CD4-positive, alpha-beta memory T cell (primary cell): ENCODE measurements at regions not wholly inside any gene's neighbourhood (a gene's known extent, or its start where the extent isn't known, plus 50 kb on each side); places are given as distances from the start of the nearest gene placed in this dataset.
"Not testable (repeated sequence)": the region's sequence is repeated elsewhere in the genome, so short reads cannot be mapped to it uniquely, and the experiment has no call there.

Source experiments
- CTCF ChIA-PET: fragments of 350-600 bp; sonication (Branson Sonifier 250); formaldehyde crosslinking; loops from one replicate; lab custom pipeline; 2021; ENCODE audit warnings: inconsistent platforms; ENCODE audit not compliant: partially characterized antibody; lab: Charles Lee
- POLR2A ChIA-PET: fragments of 350-600 bp; sonication (Branson Sonifier 250); formaldehyde crosslinking; loops from one replicate; lab custom pipeline; 2021; ENCODE audit not compliant: partially characterized antibody; lab: Charles Lee
- DNase-seq, 5 donors: peaks; one replicate each; pipeline versions ENCODE4 v3.0.0 to v3.0.0-alpha.2; 2020 to 2022; ENCODE audit warnings: mixed read lengths in 1 of 5
- H3K27ac ChIP-seq: one replicate; pipeline ENCODE4 v1.7.0; 2013; ENCODE audit warnings: low read depth, low read length
- H3K27me3 ChIP-seq: 2 replicates; pipeline ENCODE4 v1.7.0; 2013; ENCODE audit warnings: mild to moderate bottlenecking, low read length, moderate library complexity; ENCODE audit not compliant: insufficient read depth
- H3K36me3 ChIP-seq: 2 replicates; pipeline ENCODE4 v1.7.0; 2013; ENCODE audit warnings: mild to moderate bottlenecking, low read length, moderate library complexity; ENCODE audit not compliant: insufficient read depth
- H3K4me1 ChIP-seq: 2 replicates; pipeline ENCODE4 v1.7.0; 2013; ENCODE audit warnings: mild to moderate bottlenecking, low read length, moderate library complexity; ENCODE audit not compliant: insufficient read depth
- H3K4me3 ChIP-seq, 2 donors: one replicate each; pipeline ENCODE4 v1.7.0; 2013; ENCODE audit warnings: low read length in 2 of 2, mild to moderate bottlenecking in 1 of 2
- H3K9me3 ChIP-seq, 2 donors: one replicate each; pipeline ENCODE4 v1.7.0; 2013; ENCODE audit warnings: low read length in 2 of 2, control low read depth in 1 of 2; ENCODE audit not compliant: control insufficient read depth in 1 of 2
- H3K27ac Mint-ChIP-seq, 7 donors: one replicate each; pipeline ENCODE4 v1.8.0; 2020 to 2021; ENCODE audit warnings: mixed read lengths in 7 of 7, mild to moderate bottlenecking in 6 of 7, inconsistent platforms in 3 of 7, moderate library complexity in 3 of 7
- H3K27me3 Mint-ChIP-seq, 2 donors: one replicate each; pipeline ENCODE4 v1.8.0; 2020 to 2021; ENCODE audit warnings: mixed read lengths in 2 of 2
- H3K36me3 Mint-ChIP-seq, 2 donors: one replicate each; pipeline ENCODE4 v1.8.0; 2020 to 2021; ENCODE audit warnings: mixed read lengths in 2 of 2, inconsistent platforms in 1 of 2, mild to moderate bottlenecking in 1 of 2
- H3K4me1 Mint-ChIP-seq, 4 donors: one replicate each; pipeline ENCODE4 v1.8.0; 2020 to 2021; ENCODE audit warnings: mixed read lengths in 4 of 4, mild to moderate bottlenecking in 1 of 4
- H3K4me3 Mint-ChIP-seq, 8 donors: one replicate each; pipeline ENCODE4 v1.8.0; 2020 to 2021; ENCODE audit warnings: mixed read lengths in 8 of 8, mild to moderate bottlenecking in 7 of 8, moderate library complexity in 6 of 8, inconsistent platforms in 3 of 8
- H3K9me3 Mint-ChIP-seq, 8 donors: one replicate each; pipeline ENCODE4 v1.8.0; 2020 to 2021; ENCODE audit warnings: mixed read lengths in 8 of 8, mild to moderate bottlenecking in 5 of 8, inconsistent platforms in 3 of 8, moderate library complexity in 1 of 8
- intact Hi-C: fragments of 100-400 bp; cut with micrococcal nuclease; formaldehyde crosslinking; loops from one replicate; pipeline ENCODE4 v1.15.1; 2023

GRCh38 chr14:105989566-105990302, 463.4 kb downstream of the TMEM121 start:
- Histone ChIP-seq H3K9me3 (no peaks in the 10 kb centered on the region), H3K36me3 (no peaks in the 10 kb centered on the region), H3K4me3 (no peak overlapping the region), H3K27me3 (no peaks in the 10 kb centered on the region), H3K4me1 (peaks cover 50% of the 10 kb centered on the region), H3K27ac (no peak overlapping the region)
- peak in 1 of 5 donors; percentile 57 for DNase-seq
- Mint-ChIP-seq H3K27me3 (no peaks in the 10 kb centered on the region), H3K27ac (peak overlapping the region in 6 of 7 donors; percentile 29 to 65 (median 42)), H3K4me3 (no peak overlapping the region), H3K36me3 (no peaks in the 10 kb centered on the region), H3K4me1 (peaks cover 32 to 56% (median 45%) of the 10 kb centered on the region in 4 donors), H3K9me3 (no peaks in the 10 kb centered on the region)
- ChIA-PET POLR2A (interaction anchor here (1.1 kb wide), 1 partner anchor 12 kb away, joined by 3 read pairs; no protein-coding TSS in a partner anchor), CTCF (interaction anchor here (1.9 kb wide), 1 partner anchor 11 kb away, joined by 7 read pairs; no protein-coding TSS in a partner anchor)
- intact Hi-C loops, result no loop called here

GRCh38 chr14:105991677-105992076, 465.3 kb downstream of the TMEM121 start:
- H3K27me3 Mint-ChIP-seq, H3K4me3 Mint-ChIP-seq, POLR2A ChIA-PET, H3K9me3 ChIP-seq, intact Hi-C loops, CTCF ChIA-PET, H3K27me3 ChIP-seq, DNase-seq, H3K4me3 ChIP-seq, H3K36me3 ChIP-seq, H3K27ac ChIP-seq, H3K9me3 Mint-ChIP-seq, H3K36me3 Mint-ChIP-seq: not testable (repeated sequence)
- peaks cover 36% of the 10 kb centered on the region for H3K4me1 ChIP-seq
- H3K27ac Mint-ChIP-seq, result peak overlapping the region in 1 of 7 donors; percentile 6
- peaks cover 28 to 51% (median 39%) of the 10 kb centered on the region in 4 donors for H3K4me1 Mint-ChIP-seq

- Mint-ChIP-seq H3K4me3 (no peak overlapping the region), H3K27ac (no peak overlapping the region), H3K27me3 (no peaks in the 10 kb centered on the region), H3K4me1 (peaks cover 21 to 39% (median 28%) of the 10 kb centered on the region in 4 donors), H3K9me3 (peaks cover 0 to 6% (median 0%) of the 10 kb centered on the region in 8 donors), H3K36me3 (no peaks in the 10 kb centered on the region)
- DNase-seq, result no peak
- POLR2A ChIA-PET, result no interaction called here
- no peaks in the 10 kb centered on the region for H3K36me3 ChIP-seq
- H3K4me3 ChIP-seq, result no peak overlapping the region
- CTCF ChIA-PET, result interaction anchor here (1.6 kb wide), 1 partner anchor 20 kb away, joined by 3 read pairs; no protein-coding TSS in a partner anchor
- peaks cover 24% of the 10 kb centered on the region for H3K4me1 ChIP-seq
- H3K9me3 ChIP-seq, result no peaks in the 10 kb centered on the region
- no peak overlapping the region for H3K27ac ChIP-seq
- intact Hi-C loops, result no loop called here
- no peaks in the 10 kb centered on the region for H3K27me3 ChIP-seq
Measured at GRCh38 chr14:105993814-105994213, 467.4 kb downstream of the TMEM121 start.

- POLR2A ChIA-PET, H3K36me3 Mint-ChIP-seq, H3K27ac Mint-ChIP-seq, H3K27me3 ChIP-seq, H3K4me3 ChIP-seq, DNase-seq, intact Hi-C loops, H3K9me3 ChIP-seq, H3K27ac ChIP-seq, H3K4me3 Mint-ChIP-seq, H3K36me3 ChIP-seq, H3K9me3 Mint-ChIP-seq, H3K27me3 Mint-ChIP-seq: not testable (repeated sequence)
- peaks cover 17 to 35% (median 24%) of the 10 kb centered on the region in 4 donors for H3K4me1 Mint-ChIP-seq
- CTCF ChIA-PET, result interaction anchor here (1.6 kb wide), 1 partner anchor 21 kb away, joined by 3 read pairs; no protein-coding TSS in a partner anchor
- H3K4me1 ChIP-seq, result peaks cover 27% of the 10 kb centered on the region
Measured at GRCh38 chr14:105995011-105995710, 468.8 kb downstream of the TMEM121 start.

- POLR2A ChIA-PET, H3K9me3 Mint-ChIP-seq, H3K27me3 ChIP-seq, H3K9me3 ChIP-seq, CTCF ChIA-PET, H3K36me3 ChIP-seq, H3K27ac ChIP-seq, DNase-seq, intact Hi-C loops, H3K4me3 ChIP-seq, H3K36me3 Mint-ChIP-seq, H3K27me3 Mint-ChIP-seq: not testable (repeated sequence)
- Mint-ChIP-seq H3K4me3 (peak overlapping the region; percentile 4 to 73 (median 47)), H3K27ac (peak overlapping the region in 6 of 7 donors; percentile 52 to 88 (median 76)), H3K4me1 (peaks cover 26 to 50% (median 35%) of the 10 kb centered on the region in 4 donors)
- peaks cover 36% of the 10 kb centered on the region for H3K4me1 ChIP-seq
Measured at GRCh38 chr14:105998597-105998996, 472.2 kb downstream of the TMEM121 start.

GRCh38 chr14:105999361-106000028, 473.1 kb downstream of the TMEM121 start:
- H3K27ac Mint-ChIP-seq, result peak overlapping the region in 5 of 7 donors; percentile 18 to 87 (median 70)
- no peak overlapping the region for H3K4me3 ChIP-seq
- POLR2A ChIA-PET, result no interaction called here
- H3K9me3 Mint-ChIP-seq, result peaks cover 0 to 8% (median 0%) of the 10 kb centered on the region in 8 donors
- peaks cover 45% of the 10 kb centered on the region for H3K4me1 ChIP-seq
- intact Hi-C loops, result loop anchor here (1.0 kb wide), 1 partner anchor 24 kb away; no protein-coding TSS in a partner anchor
- no peak overlapping the region for H3K4me3 Mint-ChIP-seq
- peak; percentile 49 to 73 (median 66) for DNase-seq
- no peaks in the 10 kb centered on the region for H3K36me3 ChIP-seq
- no peak overlapping the region for H3K27ac ChIP-seq
- no peaks in the 10 kb centered on the region for H3K9me3 ChIP-seq
- H3K36me3 Mint-ChIP-seq, result no peaks in the 10 kb centered on the region
- no peaks in the 10 kb centered on the region for H3K27me3 Mint-ChIP-seq
- peaks cover 26 to 49% (median 36%) of the 10 kb centered on the region in 4 donors for H3K4me1 Mint-ChIP-seq
- CTCF ChIA-PET, result interaction anchor here (1.1 to 2.0 kb wide), 2 partner anchors 10 to 14 kb away, joined by 6 to 7 read pairs; no protein-coding TSS in a partner anchor
- H3K27me3 ChIP-seq, result no peaks in the 10 kb centered on the region
